Panc1 (cell line): ENCODE measurements at regions not wholly inside any gene's neighbourhood (a gene's known extent, or its start where the extent isn't known, plus 50 kb on each side); places are given as distances from the start of the nearest gene placed in this dataset.

Source experiments
- ATAC-seq: fragments of 200-7000 bp; cut with Tn5 transposase; 2 replicates; pipeline ENCODE4 v1.9.1; 2020; ENCODE audit warnings: mild to moderate bottlenecking, moderate library complexity
- BruUV-seq: library from RNA; stranded (reverse); fragments of 400-500 nt; replicated peaks from 2 replicates; lab custom pipeline; 2021; lab: Mats Ljungman, UMichigan
- CTCF ChIA-PET: fragments of 300-600 bp; sonication (Branson Sonifier 250); formaldehyde crosslinking; loops from one replicate; lab custom pipeline; 2022; ENCODE audit warnings: antibody characterized with exemption; lab: Charles Lee
- POLR2A ChIA-PET: fragments of 300-600 bp; sonication (Branson Sonifier 250); formaldehyde crosslinking; loops from one replicate; lab custom pipeline; 2022; ENCODE audit warnings: antibody characterized with exemption; lab: Charles Lee
- DNase-seq: peaks from one replicate; pipeline ENCODE4 v3.0.0-alpha.2; 2010; ENCODE audit warnings: low read depth, low spot score
- H3K27ac ChIP-seq: 2 replicates; pipeline ENCODE4 v1.5.1; 2011; ENCODE audit warnings: mild to moderate bottlenecking, low read length, inconsistent platforms
- H3K27me3 ChIP-seq: fragments of 200-500 bp; sonication (Bioruptor generic); 2 replicates; pipeline ENCODE4 v1.6.0; 2014; ENCODE audit warnings: low read length, inconsistent platforms; ENCODE audit not compliant: control insufficient read depth, insufficient read depth
- H3K36me3 ChIP-seq: fragments of 200-500 bp; sonication (Bioruptor generic); 2 replicates; pipeline ENCODE4 v1.5.1; 2014; ENCODE audit warnings: inconsistent platforms, mild to moderate bottlenecking, low read length, moderate library complexity; ENCODE audit not compliant: control insufficient read depth, insufficient read depth
- H3K4me1 ChIP-seq: 2 replicates; pipeline ENCODE4 v1.5.1; 2011; ENCODE audit warnings: inconsistent platforms, mild to moderate bottlenecking, low read length, moderate library complexity; ENCODE audit not compliant: control insufficient read depth, insufficient read depth
- H3K4me3 ChIP-seq, 2 experiments: 2 replicates each; pipeline ENCODE4 v1.5.1; 2011 to 2012; ENCODE audit warnings: low read depth in 2 of 2, low read length in 2 of 2, mild to moderate bottlenecking in 2 of 2, inconsistent platforms in 1 of 2, moderate library complexity in 1 of 2
- H3K9me3 ChIP-seq: fragments of 200-500 bp; sonication (Bioruptor generic); 2 replicates; pipeline ENCODE4 v1.5.1; 2014; ENCODE audit warnings: low read depth, mild to moderate bottlenecking, inconsistent platforms, low read length, moderate library complexity; ENCODE audit not compliant: control insufficient read depth, insufficient read depth
- POLR2AphosphoS5 ChIP-seq: IDR thresholded peaks from 2 replicates; pipeline ENCODE4 v1.6.1; 2012; ENCODE audit warnings: mild to moderate bottlenecking, low read depth, low read length, moderate library complexity
- SIN3A ChIP-seq: IDR thresholded peaks from 2 replicates; pipeline ENCODE4 v1.6.1; 2012; ENCODE audit warnings: low read depth, mild to moderate bottlenecking, low read length, moderate library complexity, borderline replicate concordance; ENCODE audit not compliant: insufficient read depth
- TCF7L2 ChIP-seq: IDR thresholded peaks from 2 replicates; pipeline ENCODE4 v1.6.1; 2011; ENCODE audit warnings: mild to moderate bottlenecking, low read depth, low read length, inconsistent platforms
- in situ Hi-C: cut with HindIII; loops from 2 replicates; pipeline ENCODE4 v1.10.0; 2016; ENCODE audit warnings: low sequenced_read_pairs, low pct_unique_long_range_greater_than_20kb
- intact Hi-C: fragments of 100-400 bp; cut with micrococcal nuclease; formaldehyde crosslinking; loops from one replicate; pipeline ENCODE4 v1.10.0; 2022; ENCODE audit not compliant: unreplicated experiment
- TF ChIP-seq, protein P1 (sequence below): fragments of 450-650 bp; IDR thresholded peaks from 2 replicates; pipeline ENCODE4 v1.5.1; 2017; ENCODE audit warnings: mild to moderate bottlenecking
- TF ChIP-seq, protein P2 (sequence below), 2 experiments: IDR thresholded peaks; 2 replicates each; pipeline ENCODE4 v1.6.1; 2011 to 2012; ENCODE audit warnings: low read depth in 2 of 2, control low read depth in 1 of 2, low read length in 1 of 2, mild to moderate bottlenecking in 1 of 2, moderate library complexity in 1 of 2; ENCODE audit not compliant: insufficient read depth in 1 of 2

DNA sequence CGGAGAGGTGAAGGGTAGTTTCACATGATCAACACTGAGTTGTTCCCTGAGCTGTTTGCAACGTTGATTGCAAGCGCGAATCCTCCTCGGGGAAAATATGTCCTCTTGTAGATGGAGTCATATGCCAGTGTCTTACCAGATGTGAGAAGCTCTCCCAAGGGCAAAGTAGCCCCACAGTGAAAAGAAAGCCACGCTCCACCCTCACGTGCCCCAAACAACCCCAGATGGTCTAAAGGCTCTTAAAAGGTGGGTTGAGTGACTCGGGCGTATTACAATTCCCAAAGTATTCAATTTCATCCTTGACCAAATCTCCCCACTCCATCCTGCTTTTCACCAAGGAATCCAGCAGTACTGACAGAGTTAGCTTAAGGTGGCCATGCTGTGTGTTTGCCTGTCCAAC, 332.1 kb upstream of the SOX11 start:
- Histone ChIP-seq H3K9me3 (no peaks in the 10 kb centered on the region), H3K27me3 (no peaks in the 10 kb centered on the region), H3K27ac (no peak overlapping the region), H3K36me3 (no peaks in the 10 kb centered on the region), H3K4me3 (no peak overlapping the region), H3K4me1 (no peaks in the 10 kb centered on the region)
- DNase-seq (no peak), ATAC-seq (no peak)
- ChIA-PET CTCF (no interaction called here), POLR2A (no interaction called here)
- in situ Hi-C loops: no loop called here
- intact Hi-C loops: loop anchor here (10.0 kb wide), 1 partner anchor 345 kb away; no protein-coding TSS in a partner anchor
- BruUV-seq: no TSS peak
- TF ChIP-seq, protein P1, sequence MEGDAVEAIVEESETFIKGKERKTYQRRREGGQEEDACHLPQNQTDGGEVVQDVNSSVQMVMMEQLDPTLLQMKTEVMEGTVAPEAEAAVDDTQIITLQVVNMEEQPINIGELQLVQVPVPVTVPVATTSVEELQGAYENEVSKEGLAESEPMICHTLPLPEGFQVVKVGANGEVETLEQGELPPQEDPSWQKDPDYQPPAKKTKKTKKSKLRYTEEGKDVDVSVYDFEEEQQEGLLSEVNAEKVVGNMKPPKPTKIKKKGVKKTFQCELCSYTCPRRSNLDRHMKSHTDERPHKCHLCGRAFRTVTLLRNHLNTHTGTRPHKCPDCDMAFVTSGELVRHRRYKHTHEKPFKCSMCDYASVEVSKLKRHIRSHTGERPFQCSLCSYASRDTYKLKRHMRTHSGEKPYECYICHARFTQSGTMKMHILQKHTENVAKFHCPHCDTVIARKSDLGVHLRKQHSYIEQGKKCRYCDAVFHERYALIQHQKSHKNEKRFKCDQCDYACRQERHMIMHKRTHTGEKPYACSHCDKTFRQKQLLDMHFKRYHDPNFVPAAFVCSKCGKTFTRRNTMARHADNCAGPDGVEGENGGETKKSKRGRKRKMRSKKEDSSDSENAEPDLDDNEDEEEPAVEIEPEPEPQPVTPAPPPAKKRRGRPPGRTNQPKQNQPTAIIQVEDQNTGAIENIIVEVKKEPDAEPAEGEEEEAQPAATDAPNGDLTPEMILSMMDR: no peak
- no peak for TF ChIP-seq POLR2AphosphoS5
- TF ChIP-seq, protein P2, sequence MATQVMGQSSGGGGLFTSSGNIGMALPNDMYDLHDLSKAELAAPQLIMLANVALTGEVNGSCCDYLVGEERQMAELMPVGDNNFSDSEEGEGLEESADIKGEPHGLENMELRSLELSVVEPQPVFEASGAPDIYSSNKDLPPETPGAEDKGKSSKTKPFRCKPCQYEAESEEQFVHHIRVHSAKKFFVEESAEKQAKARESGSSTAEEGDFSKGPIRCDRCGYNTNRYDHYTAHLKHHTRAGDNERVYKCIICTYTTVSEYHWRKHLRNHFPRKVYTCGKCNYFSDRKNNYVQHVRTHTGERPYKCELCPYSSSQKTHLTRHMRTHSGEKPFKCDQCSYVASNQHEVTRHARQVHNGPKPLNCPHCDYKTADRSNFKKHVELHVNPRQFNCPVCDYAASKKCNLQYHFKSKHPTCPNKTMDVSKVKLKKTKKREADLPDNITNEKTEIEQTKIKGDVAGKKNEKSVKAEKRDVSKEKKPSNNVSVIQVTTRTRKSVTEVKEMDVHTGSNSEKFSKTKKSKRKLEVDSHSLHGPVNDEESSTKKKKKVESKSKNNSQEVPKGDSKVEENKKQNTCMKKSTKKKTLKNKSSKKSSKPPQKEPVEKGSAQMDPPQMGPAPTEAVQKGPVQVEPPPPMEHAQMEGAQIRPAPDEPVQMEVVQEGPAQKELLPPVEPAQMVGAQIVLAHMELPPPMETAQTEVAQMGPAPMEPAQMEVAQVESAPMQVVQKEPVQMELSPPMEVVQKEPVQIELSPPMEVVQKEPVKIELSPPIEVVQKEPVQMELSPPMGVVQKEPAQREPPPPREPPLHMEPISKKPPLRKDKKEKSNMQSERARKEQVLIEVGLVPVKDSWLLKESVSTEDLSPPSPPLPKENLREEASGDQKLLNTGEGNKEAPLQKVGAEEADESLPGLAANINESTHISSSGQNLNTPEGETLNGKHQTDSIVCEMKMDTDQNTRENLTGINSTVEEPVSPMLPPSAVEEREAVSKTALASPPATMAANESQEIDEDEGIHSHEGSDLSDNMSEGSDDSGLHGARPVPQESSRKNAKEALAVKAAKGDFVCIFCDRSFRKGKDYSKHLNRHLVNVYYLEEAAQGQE (IDR thresholded peaks at IDR 0.05; ENCODE audit: insufficient read depth in 1 of 2, low read depth in 2 of 2, low read length in 1 of 2): no peak
- no peak for TF ChIP-seq TCF7L2
- no peak for TF ChIP-seq SIN3A

- no peaks in the 10 kb centered on the region for H3K4me1 ChIP-seq
- no peak overlapping the region for H3K27ac ChIP-seq
- no peak for ATAC-seq
- intact Hi-C loops: loop anchor here (10.0 kb wide), 1 partner anchor 350 kb away; no protein-coding TSS in a partner anchor
- H3K27me3 ChIP-seq: no peaks in the 10 kb centered on the region
- H3K9me3 ChIP-seq: no peaks in the 10 kb centered on the region
- no TSS peak for BruUV-seq
- in situ Hi-C loops: no loop called here
- H3K36me3 ChIP-seq: no peaks in the 10 kb centered on the region
- POLR2A ChIA-PET: interaction anchor here (0.6 kb wide), 1 partner anchor 568 kb away, joined by 3 read pairs; no protein-coding TSS in a partner anchor
- CTCF ChIA-PET: no interaction called here
- no peak overlapping the region for H3K4me3 ChIP-seq
- no peak for TF ChIP-seq POLR2AphosphoS5
- TF ChIP-seq, protein P2 (IDR thresholded peaks at IDR 0.05; ENCODE audit: insufficient read depth in 1 of 2, low read depth in 2 of 2, low read length in 1 of 2): no peak
- no peak for TF ChIP-seq TCF7L2
- no peak for TF ChIP-seq SIN3A
- TF ChIP-seq, protein P1: no peak
- DNase-seq: no peak
Measured at GRCh38 chr2:5364361-5364760, 327.8 kb upstream of the SOX11 start.
